ENCODE measurements at regions not wholly inside any gene's neighbourhood (a gene's known extent, or its start where the extent isn't known, plus 50 kb on each side); places are given as distances from the start of the nearest gene placed in this dataset.

GRCh38 chr13:70905035-70905434 lies 796.8 kb upstream of the KLHL1 start:
- Histone ChIP-seq H4K20me1 (ENCODE audit: low read depth, low read length) (no peaks in the 10 kb centered on the region), H3K27ac (ENCODE audit: low read depth, low read length) (no peak overlapping the region), H3K9me2 (replicated peaks; ENCODE audit: insufficient read depth, low read length) (no peaks in the 10 kb centered on the region), H3K4me3 (ENCODE audit: insufficient read depth, low read length, poor library complexity, severe bottlenecking) (no peak overlapping the region), H3K27me3 (ENCODE audit: low read length) (no peaks in the 10 kb centered on the region), H3K4me2 (ENCODE audit: low read depth, low read length, poor library complexity, severe bottlenecking) (no peak overlapping the region), H2AFZ (ENCODE audit: low read depth, low read length, severe bottlenecking) (no peak overlapping the region), H3K36me3 (ENCODE audit: low read length) (no peaks in the 10 kb centered on the region), H3K9me3 (ENCODE audit: insufficient read depth, low read length) (no peaks in the 10 kb centered on the region), H3F3A (ENCODE audit: insufficient read depth) (no peaks in the 10 kb centered on the region), H3K9ac (ENCODE audit: low read length) (no peak overlapping the region), H3K79me2 (ENCODE audit: insufficient read depth, low read length) (no peaks in the 10 kb centered on the region)
- no peak for TF ChIP-seq CTCF (IDR thresholded peaks at IDR 0.05; ENCODE audit: insufficient read depth, low read length, poor library complexity, severe bottlenecking)

GRCh38 chr13:70896136-70896535 lies 787.9 kb upstream of the KLHL1 start:
- Histone ChIP-seq H3K4me2 (ENCODE audit: low read depth, low read length, poor library complexity, severe bottlenecking) (no peak overlapping the region), H3K9ac (ENCODE audit: low read length) (no peak overlapping the region), H3K27me3 (ENCODE audit: low read length) (no peaks in the 10 kb centered on the region), H4K20me1 (ENCODE audit: low read depth, low read length) (no peaks in the 10 kb centered on the region), H3K27ac (ENCODE audit: low read depth, low read length) (no peak overlapping the region), H3K36me3 (ENCODE audit: low read length) (no peaks in the 10 kb centered on the region), H3K9me3 (ENCODE audit: insufficient read depth, low read length) (no peaks in the 10 kb centered on the region), H3K4me3 (ENCODE audit: insufficient read depth, low read length, poor library complexity, severe bottlenecking) (no peak overlapping the region), H3K9me2 (replicated peaks; ENCODE audit: insufficient read depth, low read length) (no peaks in the 10 kb centered on the region), H2AFZ (ENCODE audit: low read depth, low read length, severe bottlenecking) (no peak overlapping the region), H3F3A (ENCODE audit: insufficient read depth) (no peaks in the 10 kb centered on the region), H3K79me2 (ENCODE audit: insufficient read depth, low read length) (no peaks in the 10 kb centered on the region)
- TF ChIP-seq EZH2phosphoT487 (conservative IDR thresholded peaks at IDR 0.05; ENCODE audit: low read length) (no peak), CTCF (IDR thresholded peaks at IDR 0.05; ENCODE audit: insufficient read depth, low read length, poor library complexity, severe bottlenecking) (no peak)

- Histone ChIP-seq H3K27me3 (ENCODE audit: low read length) (no peaks in the 10 kb centered on the region), H3K9me2 (replicated peaks; ENCODE audit: insufficient read depth, low read length) (no peaks in the 10 kb centered on the region), H3F3A (ENCODE audit: insufficient read depth) (no peaks in the 10 kb centered on the region), H3K9me3 (ENCODE audit: insufficient read depth, low read length) (no peaks in the 10 kb centered on the region), H3K36me3 (ENCODE audit: low read length) (no peaks in the 10 kb centered on the region), H2AFZ (ENCODE audit: low read depth, low read length, severe bottlenecking) (no peak overlapping the region), H4K20me1 (ENCODE audit: low read depth, low read length) (no peaks in the 10 kb centered on the region), H3K79me2 (ENCODE audit: insufficient read depth, low read length) (no peaks in the 10 kb centered on the region), H3K27ac (ENCODE audit: low read depth, low read length) (no peak overlapping the region), H3K9ac (ENCODE audit: low read length) (no peak overlapping the region), H3K4me3 (ENCODE audit: insufficient read depth, low read length, poor library complexity, severe bottlenecking) (no peak overlapping the region), H3K4me2 (ENCODE audit: low read depth, low read length, poor library complexity, severe bottlenecking) (no peak overlapping the region)
- TF ChIP-seq EZH2phosphoT487 (conservative IDR thresholded peaks at IDR 0.05; ENCODE audit: low read length) (no peak), CTCF (IDR thresholded peaks at IDR 0.05; ENCODE audit: insufficient read depth, low read length, poor library complexity, severe bottlenecking) (no peak)
Measured at GRCh38 chr13:70895599-70895998, 787.3 kb upstream of the KLHL1 start.

DNA sequence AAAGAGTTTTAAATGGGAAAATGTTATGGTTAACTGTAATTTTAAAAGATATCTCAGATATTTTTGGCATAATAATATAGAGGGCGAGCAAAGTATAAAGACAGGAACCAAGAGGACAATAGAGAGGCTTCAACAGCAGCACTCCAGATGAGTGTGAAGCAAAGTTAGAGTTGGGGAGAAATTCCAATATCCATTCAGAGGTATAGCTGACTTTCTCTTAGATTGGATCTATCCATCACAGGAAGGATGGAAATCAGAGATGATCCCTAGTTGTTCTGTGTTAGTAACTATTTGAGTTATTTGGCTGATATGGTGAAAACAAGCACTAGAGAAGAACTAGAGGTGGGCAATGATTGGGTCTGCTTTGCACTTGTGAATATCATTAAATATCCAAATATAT lies 786.0 kb upstream of the KLHL1 start:
- Histone ChIP-seq H3K36me3 (ENCODE audit: low read length) (no peaks in the 10 kb centered on the region), H3K4me2 (ENCODE audit: low read depth, low read length, poor library complexity, severe bottlenecking) (no peak overlapping the region), H3K4me3 (ENCODE audit: insufficient read depth, low read length, poor library complexity, severe bottlenecking) (no peak overlapping the region), H3K27ac (ENCODE audit: low read depth, low read length) (no peak overlapping the region), H3F3A (ENCODE audit: insufficient read depth) (no peaks in the 10 kb centered on the region), H4K20me1 (ENCODE audit: low read depth, low read length) (no peaks in the 10 kb centered on the region), H3K79me2 (ENCODE audit: insufficient read depth, low read length) (no peaks in the 10 kb centered on the region), H3K9me3 (ENCODE audit: insufficient read depth, low read length) (no peaks in the 10 kb centered on the region), H3K9me2 (replicated peaks; ENCODE audit: insufficient read depth, low read length) (no peaks in the 10 kb centered on the region), H3K9ac (ENCODE audit: low read length) (no peak overlapping the region), H3K27me3 (ENCODE audit: low read length) (no peaks in the 10 kb centered on the region), H2AFZ (ENCODE audit: low read depth, low read length, severe bottlenecking) (no peak overlapping the region)
- TF ChIP-seq CTCF (IDR thresholded peaks at IDR 0.05; ENCODE audit: insufficient read depth, low read length, poor library complexity, severe bottlenecking) (no peak), EZH2phosphoT487 (conservative IDR thresholded peaks at IDR 0.05; ENCODE audit: low read length) (no peak)
